LHCN-M2 (cell line): ENCODE measurements at regions not wholly inside any gene's neighbourhood (a gene's known extent, or its start where the extent isn't known, plus 50 kb on each side); places are given as distances from the start of the nearest gene placed in this dataset.

Source experiments
- DNase-seq: peaks from one replicate; pipeline ENCODE4 v3.0.0-alpha.2; 2012; ENCODE audit warnings: low read depth

DNA sequence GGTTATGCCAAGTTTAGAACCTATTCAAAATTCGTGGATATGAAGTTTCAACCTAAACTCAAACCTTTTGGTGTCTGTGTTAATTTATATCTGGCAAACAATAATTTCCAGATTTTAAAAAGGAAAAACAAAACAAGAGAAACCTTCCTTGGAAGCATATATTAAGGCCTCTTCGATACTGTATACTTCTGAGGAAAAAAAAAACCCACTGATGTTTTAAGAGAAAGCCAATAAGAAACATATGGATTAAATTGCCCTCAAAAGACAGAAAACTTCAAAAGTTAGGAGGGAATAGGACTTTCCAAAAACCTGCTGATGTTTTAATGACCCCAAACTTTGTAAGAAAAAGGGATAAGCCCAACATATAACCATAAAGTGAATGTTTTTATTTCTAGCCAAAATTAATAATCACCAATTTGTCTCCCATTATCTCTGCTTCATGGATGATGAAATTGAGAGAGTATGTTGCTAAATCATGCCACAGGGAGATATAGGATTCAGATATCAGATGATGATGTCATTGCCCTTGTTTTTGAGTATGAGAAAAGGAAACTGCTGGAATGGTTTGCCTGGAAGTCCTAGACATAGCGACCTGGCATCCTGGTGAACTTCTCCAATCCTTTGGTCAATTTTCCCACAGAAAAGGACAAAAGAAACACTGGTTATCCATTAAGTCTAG is 423.9 kb downstream of the DMRT2 start:
- DNase-seq, result no peak

DNA sequence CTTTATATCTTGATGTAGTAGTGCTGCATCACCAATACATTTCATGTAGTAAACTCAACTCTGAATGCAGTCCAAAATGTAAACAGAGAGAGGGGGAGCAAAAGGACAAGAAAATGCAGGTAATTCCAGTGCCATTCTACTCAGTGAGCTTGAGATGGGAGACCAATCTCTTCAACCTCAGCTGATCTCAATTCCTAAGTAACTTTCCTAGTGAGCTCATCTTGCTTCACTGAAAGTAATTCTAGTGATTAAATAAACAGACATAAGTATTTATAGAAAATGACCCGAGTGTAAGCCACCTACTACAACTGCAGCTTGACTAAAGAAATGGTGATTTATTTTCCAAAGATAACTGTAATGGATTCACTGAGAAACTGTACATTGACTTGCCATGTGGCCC is 424.5 kb downstream of the DMRT2 start:
- DNase-seq, result no peak

DNA sequence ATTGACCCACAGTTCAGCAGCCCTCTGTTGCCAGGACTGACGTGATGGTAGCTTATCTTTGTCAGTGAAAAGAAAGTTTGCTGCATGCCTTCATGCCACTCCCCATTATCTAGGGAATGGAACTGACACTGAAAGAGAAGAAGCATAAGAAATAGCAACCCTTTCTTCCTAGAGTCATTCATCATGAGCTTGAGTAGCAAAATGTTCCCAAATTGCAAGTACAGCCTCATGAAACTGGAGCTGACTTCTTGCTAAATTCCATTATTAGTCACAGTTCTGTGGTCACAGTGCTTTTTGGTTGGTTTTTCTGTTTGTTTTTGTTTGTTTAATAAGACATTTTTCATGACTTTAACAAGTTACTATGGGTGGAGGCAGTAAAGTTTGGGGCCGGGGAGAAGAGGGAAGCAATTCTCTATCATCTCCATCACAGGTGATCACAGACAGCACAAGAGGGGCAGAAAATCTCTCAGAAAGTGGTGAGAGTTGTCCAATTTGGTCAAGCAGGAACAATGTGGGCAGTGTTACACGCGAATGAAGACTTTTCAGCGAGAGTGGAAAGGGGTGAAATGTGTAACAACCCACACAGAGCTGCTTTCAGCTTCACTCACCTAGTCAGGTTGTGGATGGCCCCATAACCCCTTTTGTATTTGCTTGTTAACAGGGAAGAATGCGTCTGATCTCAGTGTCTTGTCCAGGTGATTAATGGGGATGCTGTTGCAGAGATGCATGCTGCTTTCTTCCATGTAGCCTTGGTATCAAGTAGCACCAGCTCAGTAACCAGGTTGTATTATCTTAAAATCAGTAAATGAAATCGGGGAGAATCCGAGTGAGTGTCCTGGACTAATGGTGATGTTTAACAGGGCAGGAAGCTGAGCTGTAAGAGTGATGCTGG is 440.4 kb downstream of the DMRT2 start:
- peak; percentile 0 for DNase-seq

DNA sequence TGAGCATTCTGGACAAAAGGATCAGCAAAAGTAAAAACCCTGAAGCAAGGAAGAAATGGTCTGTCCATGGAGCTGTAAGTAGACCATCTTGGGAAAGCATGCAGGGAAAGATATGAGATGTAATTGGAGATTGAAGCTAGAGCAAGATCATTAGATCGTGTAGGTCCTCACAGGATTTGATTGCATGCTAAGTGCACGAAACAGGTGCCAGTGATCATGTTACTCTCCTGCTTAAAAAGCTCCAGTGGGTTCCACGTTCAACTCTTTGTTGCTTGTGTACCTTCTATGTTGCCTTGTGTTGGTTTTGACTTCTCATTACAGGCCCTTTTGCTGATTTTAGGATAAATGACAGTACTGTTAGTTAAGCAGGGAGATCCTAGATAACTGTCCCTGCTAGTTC is 442.0 kb downstream of the DMRT2 start:
- DNase-seq, result no peak

DNA sequence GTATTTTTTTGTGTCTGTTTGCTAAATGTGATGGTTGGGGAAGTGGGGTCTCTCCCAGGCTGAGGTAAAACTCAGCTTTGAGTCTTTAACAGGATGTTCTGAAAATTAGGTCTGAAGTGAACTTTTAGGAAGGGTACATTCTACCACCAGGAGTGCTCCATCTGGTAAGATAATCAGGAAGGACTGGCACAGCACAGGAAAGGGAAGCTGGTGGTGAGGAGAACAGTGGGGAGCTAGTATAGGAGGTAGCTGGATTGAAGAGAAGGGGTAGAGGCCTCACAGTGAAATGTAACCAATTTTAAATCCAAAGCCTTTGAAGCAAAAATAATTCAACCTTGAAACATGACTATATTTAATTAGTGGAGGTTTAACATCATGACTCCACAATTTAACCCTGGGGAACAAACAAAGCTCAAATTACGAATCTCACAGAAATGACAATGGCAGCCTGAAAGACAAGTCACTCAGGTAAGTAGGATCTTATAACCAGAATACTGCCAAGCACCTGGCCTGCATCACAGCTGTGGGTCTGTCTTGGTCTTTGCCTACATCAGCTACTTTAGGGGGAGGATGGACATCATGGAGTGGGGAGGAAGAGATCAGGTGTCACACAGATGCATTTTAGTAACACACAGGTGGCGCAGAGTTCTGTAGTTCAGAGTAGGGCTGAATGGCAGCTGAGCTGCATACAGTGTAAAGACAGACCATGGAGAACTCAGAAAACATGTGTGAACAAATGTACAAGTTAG is 445.3 kb downstream of the DMRT2 start:
- no peak for DNase-seq

DNA sequence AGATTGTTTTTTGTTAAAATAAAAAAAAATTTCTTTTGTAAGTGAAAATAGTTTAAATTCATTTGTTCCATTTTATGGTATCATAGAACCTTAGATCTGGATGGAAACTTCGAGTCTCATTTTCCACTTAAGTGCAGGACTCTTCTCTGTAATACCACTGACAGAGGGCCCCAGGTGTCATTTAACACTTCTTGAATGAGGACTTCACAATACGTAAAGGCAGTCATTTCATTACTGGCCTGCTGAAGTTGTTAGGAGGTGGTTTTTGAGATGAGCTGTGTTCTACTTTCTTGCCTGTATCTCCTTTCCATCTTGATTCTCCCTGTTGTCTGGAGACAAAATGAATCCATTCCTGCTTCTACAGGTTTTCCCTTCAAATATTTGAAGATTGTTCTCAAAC is 455.3 kb downstream of the DMRT2 start:
- DNase-seq, result no peak

DNA sequence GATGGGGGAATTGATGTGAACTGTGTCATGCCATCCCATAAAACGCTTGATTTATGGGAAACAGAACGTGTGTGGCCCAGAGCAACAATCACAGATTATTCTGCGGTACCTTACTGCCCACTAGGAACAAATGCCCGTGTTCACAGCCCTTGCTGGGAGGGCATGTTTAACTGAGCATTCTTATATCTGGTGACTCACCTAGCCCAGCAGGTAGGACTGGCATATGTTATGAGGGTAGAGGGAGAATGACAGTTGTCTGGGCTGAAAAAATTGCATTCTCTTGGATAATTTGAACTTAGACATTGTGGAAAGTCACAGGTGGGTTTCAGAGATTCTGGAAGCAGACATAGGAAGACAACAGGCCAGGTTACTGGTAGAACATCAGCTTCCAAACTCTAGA is 460.6 kb downstream of the DMRT2 start:
- DNase-seq, result no peak

DNA sequence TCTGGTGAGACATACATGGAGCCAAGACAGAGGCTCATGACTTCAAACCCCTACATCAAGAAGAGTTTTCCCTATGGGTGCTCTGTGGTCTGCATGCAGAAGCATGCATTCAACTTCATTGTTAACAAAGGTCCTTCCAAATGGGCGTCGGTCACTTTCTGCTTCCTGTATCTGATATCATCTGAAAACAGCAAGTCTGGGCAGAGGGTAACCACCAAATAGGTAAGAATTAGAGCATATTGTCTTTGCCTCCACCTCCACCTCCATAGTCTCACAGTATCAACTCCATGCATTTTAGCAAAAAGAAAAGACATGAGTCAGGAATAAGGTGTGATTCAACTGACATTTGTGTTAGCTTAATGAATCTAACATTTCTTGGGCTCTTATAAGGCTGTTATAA is 462.9 kb downstream of the DMRT2 start:
- no peak for DNase-seq

DNA sequence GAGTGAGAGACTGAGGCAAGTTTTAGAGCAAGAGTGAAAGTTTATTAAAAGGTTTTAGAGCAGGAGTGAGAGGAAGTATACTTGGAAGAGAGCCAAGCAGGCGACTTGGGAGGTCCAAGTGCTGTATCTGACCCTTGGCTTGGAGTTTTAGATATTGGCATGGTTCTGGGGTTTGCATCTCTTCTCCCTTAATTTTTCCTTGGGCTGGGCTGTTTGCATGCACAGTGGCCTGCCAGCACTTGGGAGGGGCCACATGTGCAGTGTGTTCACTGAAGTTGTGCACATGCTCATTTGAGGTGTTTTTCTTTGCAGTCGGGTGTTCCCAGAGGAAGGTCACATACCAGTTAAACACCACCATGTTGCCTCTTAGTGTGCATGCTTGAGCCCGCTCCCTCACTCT is 464.1 kb downstream of the DMRT2 start:
- no peak for DNase-seq

DNA sequence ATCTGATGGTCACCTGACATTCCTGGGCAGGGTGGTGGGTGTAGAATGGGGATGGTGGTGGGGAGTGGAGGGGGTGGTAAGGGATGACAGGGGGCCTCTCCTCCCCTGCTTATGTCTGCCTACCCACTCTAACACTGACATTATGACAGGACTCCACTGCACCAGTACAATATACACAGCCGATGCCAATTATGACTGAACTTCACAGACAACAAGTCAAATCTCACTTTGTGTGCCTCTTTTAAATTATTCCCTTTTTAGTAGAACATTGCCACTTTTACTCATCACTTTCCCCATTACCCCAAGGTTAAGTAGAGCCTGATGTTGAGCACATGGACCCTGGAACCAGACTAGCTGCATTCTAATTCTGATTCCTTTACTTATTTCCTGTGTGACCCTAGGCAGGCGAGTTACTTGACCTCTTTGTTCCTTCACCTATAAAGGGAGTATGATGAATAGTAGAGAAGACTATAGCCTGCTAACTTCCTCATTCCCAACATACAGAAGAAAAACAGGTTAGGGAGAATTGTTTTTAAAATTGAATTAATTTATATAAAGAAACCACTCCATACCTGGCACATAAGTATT is 464.7 kb downstream of the DMRT2 start:
- no peak for DNase-seq

DNA sequence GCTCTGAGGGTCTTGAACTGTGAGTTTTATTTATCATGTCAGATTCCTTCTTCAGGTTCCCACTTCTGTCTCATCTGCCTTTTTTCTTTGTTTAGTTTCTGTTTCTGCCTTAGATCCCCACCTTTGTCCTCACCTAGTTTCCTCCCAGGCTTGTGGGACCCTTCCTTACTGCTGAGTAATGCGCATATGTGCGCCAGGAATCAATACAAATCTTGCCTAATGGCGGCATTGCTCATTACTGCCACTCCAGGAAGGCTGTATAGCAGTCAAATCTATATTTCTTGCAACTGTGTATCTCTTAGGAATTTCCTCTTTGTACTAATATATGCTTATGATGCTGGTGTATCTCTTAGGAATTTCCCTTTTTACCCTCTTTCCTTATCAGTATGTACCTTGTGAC is 465.4 kb downstream of the DMRT2 start:
- DNase-seq, result no peak

DNA sequence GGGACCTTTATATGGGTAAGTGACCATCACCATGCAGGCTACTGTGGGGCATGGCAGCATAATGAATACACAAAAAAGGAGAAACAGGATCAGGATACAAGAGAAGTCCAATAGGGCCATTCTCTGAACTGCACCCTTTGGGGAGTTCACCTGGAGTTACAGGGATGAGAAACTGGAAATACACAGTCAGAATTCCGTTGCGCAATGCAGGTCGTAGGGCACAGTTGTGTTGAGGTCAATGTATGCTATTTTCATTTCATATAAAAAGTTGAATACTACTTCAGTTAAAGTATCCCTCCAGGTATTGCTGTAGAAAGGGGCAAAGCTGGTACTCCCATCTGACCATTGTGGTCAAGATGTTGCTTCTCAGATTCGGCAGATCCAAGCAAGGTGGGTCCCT is 471.4 kb downstream of the DMRT2 start:
- DNase-seq, result no peak

DNA sequence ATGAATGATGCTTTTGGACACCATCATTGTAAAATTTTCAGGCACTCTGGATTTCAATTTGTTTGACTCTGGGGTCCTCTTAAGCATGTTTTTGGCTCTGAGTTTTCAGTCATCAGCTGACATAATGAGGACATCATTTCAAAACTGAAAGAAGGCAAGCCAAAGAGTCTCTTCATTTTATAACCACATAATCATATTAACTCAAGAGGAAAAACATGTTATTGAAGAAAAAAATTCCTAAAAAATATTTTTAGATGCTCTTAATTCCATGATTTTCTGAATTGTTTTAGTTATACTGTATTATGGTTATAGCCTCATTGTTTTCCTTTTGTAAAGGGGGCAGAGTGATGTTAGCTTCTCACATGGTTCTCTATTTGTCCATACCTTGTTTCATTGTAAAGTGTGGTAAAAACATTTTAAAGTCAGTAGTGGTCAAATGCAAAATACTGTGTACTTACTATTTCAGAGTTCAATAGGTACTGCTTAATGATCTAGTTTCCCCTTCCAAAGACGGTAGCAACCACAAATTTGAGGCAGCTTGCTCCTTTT is 472.1 kb downstream of the DMRT2 start:
- no peak for DNase-seq

DNA sequence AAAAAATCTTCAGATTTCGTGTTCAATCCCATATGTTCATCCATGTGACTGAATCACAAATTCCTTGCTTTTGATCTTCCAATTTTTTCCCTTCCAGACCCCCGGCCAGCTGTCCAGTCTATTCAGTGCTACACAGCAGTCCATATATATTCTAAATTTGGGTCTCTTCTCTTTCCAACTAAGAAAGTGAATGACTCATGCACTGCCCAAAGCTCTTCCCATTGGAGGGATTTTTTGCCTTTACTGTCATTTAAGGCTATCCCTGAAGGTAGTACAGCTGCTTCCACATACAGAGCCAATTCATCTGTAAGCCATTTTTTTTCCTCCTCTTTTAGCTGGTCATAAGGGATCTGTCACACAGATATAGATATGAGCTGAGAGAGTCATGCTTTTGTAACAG is 478.3 kb downstream of the DMRT2 start:
- no peak for DNase-seq

DNA sequence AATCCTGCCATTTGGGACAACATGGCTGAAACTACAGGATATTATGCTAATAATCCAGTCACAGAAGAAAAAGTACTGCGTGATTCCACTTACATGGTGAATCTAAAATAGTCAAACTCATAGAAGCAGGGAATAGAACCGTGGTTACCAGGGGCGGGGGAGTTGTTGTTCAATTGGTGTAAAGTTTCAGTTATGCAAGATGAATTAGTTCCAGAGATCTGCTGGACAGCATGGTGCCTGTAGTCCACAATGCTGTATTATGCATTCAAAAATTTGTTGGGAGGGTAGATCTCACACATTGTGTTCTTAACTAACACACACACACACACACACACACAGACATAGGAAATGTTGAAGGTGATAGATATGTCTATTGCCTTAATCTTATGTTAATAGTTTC is 480.5 kb downstream of the DMRT2 start:
- no peak for DNase-seq

DNA sequence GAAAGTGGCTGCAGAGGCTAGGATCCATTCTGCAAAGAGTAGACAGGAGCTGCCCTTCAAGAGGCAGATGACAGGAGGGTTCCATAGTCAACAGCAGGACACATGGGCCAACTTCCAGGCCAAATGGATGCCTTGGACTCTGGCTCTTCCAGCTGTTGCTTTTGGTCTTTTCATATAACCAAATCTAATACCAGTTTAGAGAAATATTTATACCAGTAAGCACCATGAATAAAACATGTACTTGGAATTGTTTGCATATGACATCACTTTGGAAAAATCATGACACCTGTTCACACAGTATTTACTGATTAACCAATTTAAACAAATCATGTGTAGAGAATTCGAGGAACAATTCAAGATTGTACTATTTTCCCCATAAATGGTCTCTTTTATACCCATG is 481.3 kb downstream of the DMRT2 start:
- DNase-seq, result no peak

DNA sequence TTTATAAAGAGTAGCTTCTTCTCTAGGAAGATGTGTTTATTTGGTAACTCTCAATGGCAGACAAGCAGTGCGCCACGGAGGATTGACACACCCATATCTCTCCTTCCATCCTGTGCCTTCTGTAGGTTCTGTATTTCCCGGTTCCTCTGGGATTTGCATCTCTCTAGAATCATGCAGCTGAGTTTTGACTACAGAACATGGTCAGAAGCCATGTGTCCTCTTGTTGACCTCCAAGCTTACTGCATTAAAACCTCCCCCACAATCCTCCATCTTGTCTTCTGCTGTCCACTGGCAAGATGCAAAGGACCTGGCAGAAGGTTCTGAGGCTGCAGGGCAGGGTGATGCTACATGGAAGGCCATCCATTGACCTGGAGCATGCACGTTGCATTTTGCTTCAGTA is 482.0 kb downstream of the DMRT2 start:
- DNase-seq, result no peak

DNA sequence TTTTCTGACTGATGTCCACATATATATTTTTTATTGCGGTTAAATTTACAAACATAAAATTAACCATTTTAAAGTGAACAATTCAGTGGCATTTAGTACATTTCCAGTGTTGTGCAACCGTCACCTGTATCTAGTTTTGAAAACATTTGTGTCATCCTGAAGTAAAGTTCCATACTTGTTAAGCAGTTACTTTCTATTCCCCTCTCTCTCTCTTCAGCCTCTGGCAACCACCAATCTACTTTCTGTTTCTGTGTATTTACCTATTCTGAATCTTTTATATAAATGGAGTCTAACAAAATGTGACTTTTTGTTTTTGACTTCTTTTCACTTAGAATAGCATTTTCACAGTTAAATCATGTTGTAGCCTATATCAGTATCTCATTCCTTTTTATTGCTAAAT is 480.1 kb upstream of the SMARCA2 start:
- DNase-seq, result no peak

DNA sequence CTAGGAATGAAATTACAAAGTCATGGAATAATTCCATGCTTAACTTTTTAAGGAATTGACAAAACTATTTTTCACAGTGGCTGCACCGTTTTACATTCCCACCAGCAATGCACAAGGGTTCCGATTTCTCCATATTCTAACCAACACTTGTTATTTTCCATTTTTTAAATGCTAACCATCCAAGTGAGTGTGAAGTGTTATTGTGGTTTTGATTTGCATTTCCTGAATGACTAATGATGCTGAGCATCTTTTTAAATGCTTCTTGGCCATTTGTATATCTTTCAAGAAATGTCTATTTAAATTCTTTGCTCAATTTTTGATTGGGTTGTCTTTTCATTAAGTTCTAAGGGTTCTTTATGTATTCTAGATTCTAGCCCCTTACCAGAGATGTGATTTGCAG is 479.5 kb upstream of the SMARCA2 start:
- DNase-seq, result no peak

DNA sequence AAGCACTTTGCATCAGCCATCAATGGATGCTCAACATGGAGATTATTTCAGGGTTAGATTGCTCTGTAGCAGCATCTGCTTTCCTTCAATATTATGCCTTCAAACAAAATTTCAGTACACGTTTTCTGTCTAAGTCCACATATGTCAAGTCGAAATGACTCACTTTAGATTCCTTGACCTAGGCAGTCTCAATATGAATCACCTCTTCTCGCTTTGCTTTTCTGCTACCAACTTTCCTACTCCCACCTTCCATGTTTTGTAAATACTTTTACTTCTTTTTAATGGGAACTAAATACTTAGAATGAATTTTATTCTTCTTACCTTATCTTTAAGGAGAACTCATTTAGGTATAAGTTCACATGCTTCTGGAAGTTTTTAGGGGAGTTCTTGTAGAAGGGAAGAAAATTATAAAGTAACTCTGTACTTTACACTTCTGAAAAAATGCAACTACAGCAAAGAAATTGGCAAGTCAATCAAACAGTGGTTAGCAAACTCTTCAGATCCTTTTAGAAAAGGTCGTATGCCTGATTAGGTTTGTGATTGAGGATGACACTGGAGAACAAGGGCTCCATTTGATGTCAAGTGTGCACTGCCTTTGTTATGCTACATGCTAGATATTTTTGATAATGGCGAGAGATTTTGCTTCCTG is 478.5 kb upstream of the SMARCA2 start:
- DNase-seq, result no peak

DNA sequence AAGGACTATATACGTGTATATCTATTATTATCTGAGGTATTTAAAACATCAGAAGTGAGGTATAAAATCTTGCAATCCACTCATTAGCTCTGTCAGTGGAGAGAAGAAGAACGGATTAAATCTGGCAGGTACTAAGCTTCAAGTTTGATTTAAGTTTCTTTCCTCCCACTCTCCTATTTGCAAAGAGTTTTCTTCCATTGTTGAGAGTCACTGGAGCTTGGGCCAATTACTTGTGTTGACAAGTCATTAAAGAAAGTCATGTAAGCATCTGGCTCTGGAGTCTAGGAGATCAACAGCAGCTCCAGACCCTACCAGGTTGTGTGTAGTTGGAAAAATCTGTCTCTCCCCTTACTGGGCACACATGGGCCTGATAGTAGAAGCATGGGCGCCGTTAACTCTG is 476.8 kb upstream of the SMARCA2 start:
- no peak for DNase-seq
